SH-SY5Y (cell line): ENCODE measurements at regions not wholly inside any gene's neighbourhood (a gene's known extent, or its start where the extent isn't known, plus 50 kb on each side); places are given as distances from the start of the nearest gene placed in this dataset.

Experiments used
- GATA2 ChIP-seq: IDR thresholded peaks from 2 replicates; pipeline ENCODE4 v1.6.1; 2011; ENCODE audit warnings: mild to moderate bottlenecking, low read depth, low read length
- GATA3 ChIP-seq: IDR thresholded peaks from 2 replicates; pipeline ENCODE4 v1.6.1; 2011; ENCODE audit warnings: low read depth, mild to moderate bottlenecking, low read length, moderate library complexity

DNA sequence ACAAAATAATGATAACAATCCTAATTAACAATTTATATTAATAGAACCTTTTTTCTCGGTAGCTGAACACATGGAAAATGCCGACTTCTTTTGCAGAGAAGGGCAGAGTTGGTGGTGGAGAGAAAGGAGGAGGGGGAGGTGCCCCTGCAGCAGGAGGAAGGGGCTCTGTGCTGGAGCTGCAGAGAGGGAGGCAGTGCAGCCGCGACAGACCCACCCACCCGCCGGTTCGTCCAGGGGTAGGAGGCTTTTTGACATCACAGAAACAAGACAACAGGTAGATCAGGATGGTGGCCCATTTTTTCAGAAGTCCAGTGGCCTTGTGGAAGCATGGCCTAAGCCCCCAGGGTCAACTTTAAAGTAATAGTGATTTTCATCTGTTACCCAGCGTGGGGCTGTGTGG, 321.1 kb upstream of the SALL3 start:
- no peak for TF ChIP-seq GATA2
- no peak for TF ChIP-seq GATA3
